ENCODE measurements at regions not wholly inside any gene's neighbourhood (a gene's known extent, or its start where the extent isn't known, plus 50 kb on each side); places are given as distances from the start of the nearest gene placed in this dataset.

GRCh38 chr4:71270901-71271300, 67.9 kb upstream of the SLC4A4 start:
- intact Hi-C loops (cut with micrococcal nuclease; ENCODE audit: unreplicated experiment): loop anchor here (1.0 kb wide), 1 partner anchor 438 kb away; no protein-coding TSS in a partner anchor
- no peaks in the 10 kb centered on the region for H3F3A ChIP-seq (ENCODE audit: insufficient read depth, low read depth)
- no peak for DNase-seq
- no peaks in the 10 kb centered on the region for H3K27me3 ChIP-seq (ENCODE audit: insufficient read depth, low read depth)
- no peak overlapping the region for H2AFZ ChIP-seq
- no peak overlapping the region for H3K27ac ChIP-seq
- TF ChIP-seq EZH2 (IDR thresholded peaks at IDR 0.05; ENCODE audit: low read depth): no peak
- TF ChIP-seq, protein P1, sequence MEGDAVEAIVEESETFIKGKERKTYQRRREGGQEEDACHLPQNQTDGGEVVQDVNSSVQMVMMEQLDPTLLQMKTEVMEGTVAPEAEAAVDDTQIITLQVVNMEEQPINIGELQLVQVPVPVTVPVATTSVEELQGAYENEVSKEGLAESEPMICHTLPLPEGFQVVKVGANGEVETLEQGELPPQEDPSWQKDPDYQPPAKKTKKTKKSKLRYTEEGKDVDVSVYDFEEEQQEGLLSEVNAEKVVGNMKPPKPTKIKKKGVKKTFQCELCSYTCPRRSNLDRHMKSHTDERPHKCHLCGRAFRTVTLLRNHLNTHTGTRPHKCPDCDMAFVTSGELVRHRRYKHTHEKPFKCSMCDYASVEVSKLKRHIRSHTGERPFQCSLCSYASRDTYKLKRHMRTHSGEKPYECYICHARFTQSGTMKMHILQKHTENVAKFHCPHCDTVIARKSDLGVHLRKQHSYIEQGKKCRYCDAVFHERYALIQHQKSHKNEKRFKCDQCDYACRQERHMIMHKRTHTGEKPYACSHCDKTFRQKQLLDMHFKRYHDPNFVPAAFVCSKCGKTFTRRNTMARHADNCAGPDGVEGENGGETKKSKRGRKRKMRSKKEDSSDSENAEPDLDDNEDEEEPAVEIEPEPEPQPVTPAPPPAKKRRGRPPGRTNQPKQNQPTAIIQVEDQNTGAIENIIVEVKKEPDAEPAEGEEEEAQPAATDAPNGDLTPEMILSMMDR (conservative IDR thresholded peaks at IDR 0.05): peak; percentile 53
- no peaks in the 10 kb centered on the region for H3K36me3 ChIP-seq (ENCODE audit: low read depth)
- H3K79me2 ChIP-seq (ENCODE audit: low read depth): no peaks in the 10 kb centered on the region
- no peaks in the 10 kb centered on the region for H3K9me3 ChIP-seq (ENCODE audit: insufficient read depth, low read depth)
- ChIA-PET CTCF (no interaction called here), POLR2A (ENCODE audit: unreplicated experiment) (no interaction called here)
- no peaks in the 10 kb centered on the region for H3K4me1 ChIP-seq (replicated peaks; ENCODE audit: insufficient read depth)
- H3K4me3 ChIP-seq: no peak overlapping the region
- H4K20me1 ChIP-seq (ENCODE audit: insufficient read depth): no peaks in the 10 kb centered on the region
- no peak overlapping the region for H3K4me2 ChIP-seq
- no TSS peak for BruUV-seq (replicated peaks)
- no peaks in the 10 kb centered on the region for H3K9me2 ChIP-seq (ENCODE audit: insufficient read depth)

DNA sequence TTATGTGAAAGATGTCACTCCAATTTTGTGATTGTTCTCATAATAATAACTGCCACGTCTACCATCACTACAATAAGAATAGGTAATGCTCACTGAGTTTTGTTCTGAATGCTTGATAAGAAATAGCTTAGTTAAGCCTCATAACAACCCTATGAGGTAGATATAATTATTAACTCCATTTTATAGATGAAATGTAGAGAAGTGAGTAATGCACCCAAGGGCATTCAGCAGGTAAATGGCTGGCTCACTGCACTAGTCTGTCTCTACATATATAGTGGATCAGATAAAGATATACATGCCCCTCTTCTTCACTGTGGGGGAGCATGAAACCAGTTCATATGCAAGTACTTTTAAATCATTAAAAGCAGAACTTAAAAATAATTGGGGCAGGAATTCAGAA, 65.8 kb upstream of the SLC4A4 start:
- H3K9me3 ChIP-seq (ENCODE audit: insufficient read depth, low read depth): no peaks in the 10 kb centered on the region
- no peak for TF ChIP-seq EZH2 (IDR thresholded peaks at IDR 0.05; ENCODE audit: low read depth)
- TF ChIP-seq, protein P1 (conservative IDR thresholded peaks at IDR 0.05): no peak
- no peak overlapping the region for H3K4me2 ChIP-seq
- H2AFZ ChIP-seq: no peak overlapping the region
- H3K27me3 ChIP-seq (ENCODE audit: insufficient read depth, low read depth): no peaks in the 10 kb centered on the region
- CTCF ChIA-PET: no interaction called here
- H3K4me1 ChIP-seq (replicated peaks; ENCODE audit: insufficient read depth): no peaks in the 10 kb centered on the region
- H3K79me2 ChIP-seq (ENCODE audit: low read depth): no peaks in the 10 kb centered on the region
- no peak overlapping the region for H3K27ac ChIP-seq
- BruUV-seq (replicated peaks): no TSS peak
- H3K4me3 ChIP-seq: no peak overlapping the region
- H4K20me1 ChIP-seq (ENCODE audit: insufficient read depth): no peaks in the 10 kb centered on the region
- no peaks in the 10 kb centered on the region for H3K36me3 ChIP-seq (ENCODE audit: low read depth)
- no peaks in the 10 kb centered on the region for H3K9me2 ChIP-seq (ENCODE audit: insufficient read depth)
- intact Hi-C loops (cut with micrococcal nuclease; ENCODE audit: unreplicated experiment): no loop called here
- H3F3A ChIP-seq (ENCODE audit: insufficient read depth, low read depth): no peaks in the 10 kb centered on the region
- POLR2A ChIA-PET (ENCODE audit: unreplicated experiment): no interaction called here
- DNase-seq: no peak

DNA sequence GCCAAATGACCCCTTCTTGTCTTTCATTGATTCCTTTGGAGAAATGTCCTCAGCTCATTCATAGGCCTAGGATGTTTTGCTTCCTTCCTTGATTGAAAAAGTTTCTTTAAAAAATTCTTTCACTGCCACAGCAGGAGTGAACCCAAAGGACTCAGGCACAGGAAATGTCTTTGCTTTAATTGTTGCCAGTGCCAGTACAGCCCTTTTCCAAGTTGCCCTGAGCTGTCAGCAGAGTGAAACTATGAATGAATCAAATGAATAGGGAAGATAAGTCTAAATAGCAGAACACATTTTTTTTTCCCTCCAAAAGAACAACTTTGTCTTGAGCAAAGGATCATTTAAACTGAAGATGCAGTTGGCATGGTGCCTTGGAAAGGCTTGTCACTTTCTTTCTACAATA, 63.8 kb upstream of the SLC4A4 start:
- Histone ChIP-seq H3K79me2 (ENCODE audit: low read depth) (no peaks in the 10 kb centered on the region), H3K36me3 (ENCODE audit: low read depth) (no peaks in the 10 kb centered on the region), H2AFZ (no peak overlapping the region), H3K9me2 (ENCODE audit: insufficient read depth) (no peaks in the 10 kb centered on the region), H3K27ac (no peak overlapping the region), H3F3A (ENCODE audit: insufficient read depth, low read depth) (no peaks in the 10 kb centered on the region), H3K9me3 (ENCODE audit: insufficient read depth, low read depth) (no peaks in the 10 kb centered on the region), H3K27me3 (ENCODE audit: insufficient read depth, low read depth) (no peaks in the 10 kb centered on the region), H4K20me1 (ENCODE audit: insufficient read depth) (no peaks in the 10 kb centered on the region), H3K4me3 (no peak overlapping the region), H3K4me2 (no peak overlapping the region), H3K4me1 (replicated peaks; ENCODE audit: insufficient read depth) (no peaks in the 10 kb centered on the region)
- POLR2A ChIA-PET (ENCODE audit: unreplicated experiment): no interaction called here
- intact Hi-C loops (cut with micrococcal nuclease; ENCODE audit: unreplicated experiment): no loop called here
- CTCF ChIA-PET: no interaction called here
- BruUV-seq (replicated peaks): no TSS peak
- DNase-seq: no peak
- TF ChIP-seq, protein P1 (conservative IDR thresholded peaks at IDR 0.05): no peak
- no peak for TF ChIP-seq EZH2 (IDR thresholded peaks at IDR 0.05; ENCODE audit: low read depth)

Measured in PC-9 (cell line).